AG09309 (cell line): ENCODE measurements at regions not wholly inside any gene's neighbourhood (a gene's known extent, or its start where the extent isn't known, plus 50 kb on each side); places are given as distances from the start of the nearest gene placed in this dataset.
"Not testable (repeated sequence)": the region's sequence is repeated elsewhere in the genome, so short reads cannot be mapped to it uniquely, and the experiment has no call there.

Experiments used
- DNase-seq: peaks from one replicate; pipeline ENCODE4 v3.0.0-alpha.2; 2010; ENCODE audit warnings: low read depth
- H3K4me3 ChIP-seq: 2 replicates; pipeline ENCODE4 v1.5.1; 2011; ENCODE audit warnings: mild to moderate bottlenecking, low read depth, low read length, moderate library complexity; ENCODE audit not compliant: control insufficient read depth
- TF ChIP-seq, protein P1 (sequence below): IDR thresholded peaks from 2 replicates; pipeline ENCODE4 v1.5.1; 2011; ENCODE audit warnings: mild to moderate bottlenecking, low read depth, low read length, inconsistent platforms; ENCODE audit not compliant: insufficient read depth, control insufficient read depth; ENCODE audit errors: missing control alignments

DNA sequence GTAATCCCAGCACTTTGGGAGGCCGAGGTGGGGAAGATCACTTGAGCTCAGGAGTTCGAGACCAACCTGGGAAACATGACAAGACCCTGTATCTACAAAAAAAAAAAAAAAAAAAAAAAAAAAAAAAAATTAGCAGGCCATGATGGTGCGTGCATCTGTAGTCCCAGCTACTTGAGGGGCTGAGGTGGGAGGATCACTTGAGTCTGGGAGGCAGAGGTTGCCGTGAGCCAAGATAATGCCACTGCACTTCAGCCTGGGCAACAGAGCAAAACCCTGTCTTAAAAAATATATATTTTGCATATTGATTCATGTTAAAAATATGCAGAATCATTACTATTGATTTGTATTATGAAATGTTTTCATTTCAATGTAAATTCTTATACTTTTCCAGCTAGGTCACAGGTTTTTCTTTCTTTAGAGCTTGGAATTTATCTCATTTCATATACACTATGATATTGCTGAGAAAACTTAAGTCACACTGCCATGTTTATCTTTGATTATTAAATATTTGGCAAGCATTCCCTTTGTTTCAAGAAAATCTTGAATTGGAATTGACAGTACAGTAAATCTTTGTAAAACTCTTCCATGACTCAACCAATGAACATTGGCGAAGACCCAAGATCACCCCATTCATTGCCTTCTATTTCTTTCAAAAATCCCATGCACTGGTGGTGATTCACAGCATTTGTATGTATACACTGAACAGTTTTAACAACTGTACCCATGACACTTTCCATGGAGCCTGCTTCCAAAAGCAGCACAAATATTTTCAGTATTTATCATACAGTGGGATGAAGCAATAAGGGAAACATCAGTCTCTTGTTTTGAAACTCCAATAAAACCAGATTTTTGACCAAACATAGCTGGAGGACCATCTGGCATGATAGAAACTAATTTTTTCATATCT is 83.5 kb upstream of the TNRC6A start:
- H3K4me3 ChIP-seq = no peak overlapping the region
- TF ChIP-seq, protein P1, sequence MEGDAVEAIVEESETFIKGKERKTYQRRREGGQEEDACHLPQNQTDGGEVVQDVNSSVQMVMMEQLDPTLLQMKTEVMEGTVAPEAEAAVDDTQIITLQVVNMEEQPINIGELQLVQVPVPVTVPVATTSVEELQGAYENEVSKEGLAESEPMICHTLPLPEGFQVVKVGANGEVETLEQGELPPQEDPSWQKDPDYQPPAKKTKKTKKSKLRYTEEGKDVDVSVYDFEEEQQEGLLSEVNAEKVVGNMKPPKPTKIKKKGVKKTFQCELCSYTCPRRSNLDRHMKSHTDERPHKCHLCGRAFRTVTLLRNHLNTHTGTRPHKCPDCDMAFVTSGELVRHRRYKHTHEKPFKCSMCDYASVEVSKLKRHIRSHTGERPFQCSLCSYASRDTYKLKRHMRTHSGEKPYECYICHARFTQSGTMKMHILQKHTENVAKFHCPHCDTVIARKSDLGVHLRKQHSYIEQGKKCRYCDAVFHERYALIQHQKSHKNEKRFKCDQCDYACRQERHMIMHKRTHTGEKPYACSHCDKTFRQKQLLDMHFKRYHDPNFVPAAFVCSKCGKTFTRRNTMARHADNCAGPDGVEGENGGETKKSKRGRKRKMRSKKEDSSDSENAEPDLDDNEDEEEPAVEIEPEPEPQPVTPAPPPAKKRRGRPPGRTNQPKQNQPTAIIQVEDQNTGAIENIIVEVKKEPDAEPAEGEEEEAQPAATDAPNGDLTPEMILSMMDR = no peak
- DNase-seq = peak; percentile 99

DNA sequence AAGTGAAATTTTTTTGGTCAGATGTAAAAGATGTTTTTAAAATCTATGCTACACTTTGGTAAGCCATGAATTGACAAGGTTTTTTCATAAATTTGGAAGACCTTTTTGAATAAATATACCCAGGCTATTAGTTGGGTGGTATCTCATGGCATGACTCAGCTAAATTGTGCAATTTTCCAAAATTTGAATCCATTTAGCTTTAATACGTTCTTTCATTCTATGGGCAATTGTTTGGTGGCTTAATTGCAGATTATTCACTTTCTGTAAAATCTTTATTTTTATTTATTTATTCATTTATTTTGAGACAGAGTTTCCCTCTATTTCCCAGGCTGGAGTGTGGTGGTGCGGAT is 82.8 kb upstream of the TNRC6A start:
- H3K4me3 ChIP-seq = no peak overlapping the region
- TF ChIP-seq, protein P1 = no peak
- DNase-seq = no peak

DNA sequence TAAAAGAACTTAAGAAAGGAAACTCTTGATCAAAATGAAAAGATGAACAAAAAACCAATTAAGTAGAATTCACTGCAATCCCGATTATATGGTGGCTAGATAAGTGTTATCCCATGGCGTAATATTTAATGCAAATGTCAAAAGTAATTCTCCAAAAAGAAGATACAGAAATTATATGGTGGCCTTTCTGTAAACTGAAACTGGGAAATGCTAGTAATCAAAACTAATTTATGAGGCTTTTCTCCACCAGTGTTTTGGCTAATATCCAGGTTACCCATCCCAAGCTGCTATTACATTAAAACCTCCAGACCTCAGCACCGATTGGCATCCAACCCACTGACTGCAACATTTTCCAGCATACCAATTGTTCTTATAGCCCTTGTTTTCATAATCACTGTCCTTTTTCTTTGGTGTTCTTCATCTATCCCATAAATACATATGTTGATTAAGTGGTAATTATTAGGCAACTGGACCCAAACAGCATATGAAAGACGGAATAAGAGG is 77.2 kb upstream of the TNRC6A start:
- TF ChIP-seq, protein P1 = no peak
- no peak for DNase-seq
- H3K4me3 ChIP-seq = no peak overlapping the region

DNA sequence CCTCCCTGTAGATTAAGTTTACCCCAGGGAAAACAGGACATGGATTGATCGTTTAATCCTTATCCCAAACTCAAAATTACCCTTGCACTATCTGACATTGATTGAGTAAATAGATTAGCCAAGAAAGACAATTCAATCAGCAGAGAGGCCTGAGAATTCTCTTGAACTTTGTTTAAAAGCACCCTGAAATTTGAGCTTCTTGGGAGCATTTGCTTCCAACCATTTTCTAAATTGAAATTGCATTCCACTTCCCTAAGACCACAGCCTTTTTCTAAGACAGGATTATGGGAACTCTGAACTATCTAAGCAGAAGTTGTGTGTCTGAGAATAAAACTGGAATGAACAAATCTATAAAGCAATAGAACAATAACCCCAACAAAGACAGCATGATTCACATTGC is 76.6 kb upstream of the TNRC6A start:
- DNase-seq = no peak
- TF ChIP-seq, protein P1 = no peak
- H3K4me3 ChIP-seq = no peak overlapping the region

DNA sequence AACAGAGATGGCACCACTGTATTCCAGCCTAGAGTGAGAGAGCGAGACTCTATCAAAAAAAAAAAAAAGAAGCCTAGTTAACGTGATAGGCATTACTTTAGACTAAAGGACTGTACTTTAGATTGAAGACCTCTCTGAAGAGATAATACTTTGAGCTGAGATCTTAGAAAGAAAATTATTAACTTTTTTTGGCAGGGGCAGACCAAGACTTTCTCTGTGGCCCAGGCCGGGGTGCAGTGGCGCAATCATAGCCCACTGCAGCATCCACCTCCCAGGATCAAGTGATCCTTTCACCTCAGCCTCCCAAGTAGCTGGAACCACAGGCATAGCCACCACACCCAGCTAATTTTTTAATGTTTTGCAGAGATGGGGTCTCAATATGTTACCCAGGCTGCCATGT is 75.7 kb upstream of the TNRC6A start:
- TF ChIP-seq, protein P1 = no peak
- no peak for DNase-seq
- H3K4me3 ChIP-seq = no peak overlapping the region

DNA sequence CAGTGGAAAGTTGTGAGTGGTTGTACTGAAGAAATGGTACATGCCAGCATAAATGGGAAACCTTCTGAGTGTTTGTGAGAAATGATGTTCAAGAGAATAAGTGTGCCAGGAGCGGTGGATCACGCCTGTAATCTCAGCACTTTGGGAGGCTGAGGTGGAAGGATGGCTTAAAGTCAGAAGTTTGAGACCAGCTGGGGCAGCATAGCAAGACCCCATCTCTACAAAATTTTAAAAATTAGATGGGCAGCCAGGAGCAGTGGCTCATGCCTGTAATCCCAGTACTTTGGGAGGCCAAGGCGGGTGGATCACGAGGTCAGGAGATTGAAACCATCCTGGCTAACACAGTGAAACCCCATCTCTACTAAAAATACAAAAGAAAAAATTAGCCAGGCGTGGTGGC is 63.5 kb upstream of the TNRC6A start:
- not testable (repeated sequence) for H3K4me3 ChIP-seq, DNase-seq

DNA sequence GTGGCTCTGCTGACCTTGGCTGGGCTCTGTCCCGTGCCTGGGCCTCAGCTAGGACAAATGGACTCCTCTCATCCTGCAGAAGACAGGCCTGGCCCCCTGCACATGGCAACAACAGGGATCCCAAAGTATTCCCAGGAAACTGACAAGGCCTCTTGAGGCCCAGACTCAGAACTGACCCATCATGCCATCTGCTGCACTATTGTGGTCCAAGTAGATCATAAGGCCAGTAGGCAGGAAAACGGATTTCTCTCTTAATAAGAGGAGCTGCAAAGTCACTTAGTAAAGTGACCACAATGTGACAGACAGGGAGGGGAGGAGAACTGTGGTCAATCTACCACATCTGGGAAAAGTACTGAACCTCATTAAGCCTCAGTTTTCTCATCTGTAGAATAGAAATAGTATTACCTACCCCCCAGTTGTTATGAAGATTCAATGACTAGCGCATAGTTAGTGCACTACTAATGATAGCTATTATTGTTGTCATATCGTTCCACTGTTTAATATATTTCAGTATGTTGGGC is 62.1 kb upstream of the TNRC6A start:
- H3K4me3 ChIP-seq = no peak overlapping the region
- TF ChIP-seq, protein P1 = no peak

More for the DNA sequence above, 62.1 kb upstream of the TNRC6A start:
- no peak for DNase-seq
